ENCODE measurements at regions not wholly inside any gene's neighbourhood (a gene's known extent, or its start where the extent isn't known, plus 50 kb on each side); places are given as distances from the start of the nearest gene placed in this dataset.

GRCh38 chr12:46456356-46457334, 84.1 kb upstream of the SLC38A2 start:
- TF ChIP-seq ZNF274 (IDR thresholded peaks at IDR 0.05; ENCODE audit: low read depth, low read length) (no peak), YY1 (IDR thresholded peaks at IDR 0.05; ENCODE audit: insufficient read depth, insufficient read length) (no peak)

Data from NT2/D1 (cell line).